A673 (cell line): ENCODE measurements at regions not wholly inside any gene's neighbourhood (a gene's known extent, or its start where the extent isn't known, plus 50 kb on each side); places are given as distances from the start of the nearest gene placed in this dataset.

Experiments
- BruUV-seq: library from RNA; stranded (reverse); fragments of 400-500 nt; replicated peaks from 2 replicates; lab custom pipeline; 2021; lab: Mats Ljungman, UMichigan
- CTCF ChIA-PET: fragments of 300-600 bp; sonication (Branson Sonifier 250); formaldehyde crosslinking; loops from one replicate; lab custom pipeline; 2022; ENCODE audit warnings: antibody characterized with exemption; lab: Charles Lee
- POLR2A ChIA-PET: fragments of 300-600 bp; sonication (Branson Sonifier 250); formaldehyde crosslinking; loops from one replicate; lab custom pipeline; 2022; ENCODE audit warnings: antibody characterized with exemption; ENCODE audit not compliant: low non-redundant PET; lab: Charles Lee
- DNase-seq: peaks from one replicate; pipeline ENCODE4 v3.0.0-alpha.2; 2015; ENCODE audit warnings: low spot score
- H3K27ac ChIP-seq: fragments of 200-600 bp; sonication (generic); 2 replicates; pipeline ENCODE4 v1.5.1; 2016; ENCODE audit warnings: mixed run types, low read depth, mild to moderate bottlenecking, mixed read lengths, antibody characterized with exemption, low read length; ENCODE audit not compliant: poor library complexity, severe bottlenecking
- H3K27me3 ChIP-seq: fragments of 200-600 bp; sonication (generic); replicated peaks from 2 replicates; pipeline ENCODE4 v1.6.1; 2017; ENCODE audit warnings: mixed run types, low read depth, mild to moderate bottlenecking, mixed read lengths, antibody characterized with exemption, low read length; ENCODE audit not compliant: insufficient read depth, poor library complexity
- H3K36me3 ChIP-seq: fragments of 200-600 bp; sonication (generic); 2 replicates; pipeline ENCODE4 v1.6.1; 2016; ENCODE audit warnings: mixed run types, mild to moderate bottlenecking, mixed read lengths, antibody characterized with exemption, low read length; ENCODE audit not compliant: insufficient read depth, poor library complexity, severe bottlenecking
- H3K4me1 ChIP-seq: fragments of 200-600 bp; sonication (generic); 2 replicates; pipeline ENCODE4 v1.6.1; 2017; ENCODE audit warnings: mixed run types, mild to moderate bottlenecking, mixed read lengths, antibody characterized with exemption, low read length; ENCODE audit not compliant: insufficient read depth, poor library complexity, severe bottlenecking
- H3K4me3 ChIP-seq: fragments of 200-600 bp; sonication (generic); 2 replicates; pipeline ENCODE4 v1.5.1; 2016; ENCODE audit warnings: low read depth, mixed run types, mild to moderate bottlenecking, mixed read lengths, low read length; ENCODE audit not compliant: poor library complexity, severe bottlenecking
- H3K9me3 ChIP-seq: fragments of 200-600 bp; sonication (generic); 2 replicates; pipeline ENCODE4 v1.6.1; 2016; ENCODE audit warnings: mixed run types, low read depth, mild to moderate bottlenecking, mixed read lengths, antibody characterized with exemption, low read length; ENCODE audit not compliant: poor library complexity, severe bottlenecking
- CTCF ChIP-seq: fragments of 300-800, 200-600 bp; sonication (generic); conservative IDR thresholded peaks from 2 replicates; pipeline ENCODE4 v1.5.1; 2017; ENCODE audit warnings: low read depth, mild to moderate bottlenecking, antibody characterized with exemption, low read length, moderate library complexity, mixed read lengths
- EZH2 ChIP-seq: fragments of 200-600 bp; sonication (generic); IDR thresholded peaks from 2 replicates; pipeline ENCODE4 v1.6.1; 2017; ENCODE audit warnings: borderline replicate concordance, low read depth, mild to moderate bottlenecking, mixed read lengths, antibody characterized with exemption, low read length; ENCODE audit not compliant: poor library complexity, severe bottlenecking
- intact Hi-C: fragments of 100-400 bp; cut with micrococcal nuclease; formaldehyde crosslinking; loops from one replicate; pipeline ENCODE4 v1.10.0; 2022; ENCODE audit not compliant: unreplicated experiment

GRCh38 chr17:77873500-77874302 lies 84.8 kb upstream of the TNRC6C start:
- CTCF ChIA-PET, result no interaction called here
- TF ChIP-seq CTCF, result no peak
- TF ChIP-seq EZH2, result no peak
- no peaks in the 10 kb centered on the region for H3K9me3 ChIP-seq
- no peaks in the 10 kb centered on the region for H3K4me1 ChIP-seq
- POLR2A ChIA-PET, result no interaction called here
- no peak for DNase-seq
- H3K4me3 ChIP-seq, result no peak overlapping the region
- intact Hi-C loops, result no loop called here
- no peaks in the 10 kb centered on the region for H3K36me3 ChIP-seq
- no peaks in the 10 kb centered on the region for H3K27me3 ChIP-seq
- BruUV-seq, result no TSS peak
- H3K27ac ChIP-seq, result no peak overlapping the region

- ChIA-PET POLR2A (no interaction called here), CTCF (no interaction called here)
- Histone ChIP-seq H3K27me3 (no peaks in the 10 kb centered on the region), H3K9me3 (no peaks in the 10 kb centered on the region), H3K27ac (no peak overlapping the region), H3K4me3 (no peak overlapping the region), H3K4me1 (no peaks in the 10 kb centered on the region), H3K36me3 (no peaks in the 10 kb centered on the region)
- intact Hi-C loops, result no loop called here
- DNase-seq, result no peak
- TF ChIP-seq EZH2 (no peak), CTCF (no peak)
- BruUV-seq, result no TSS peak
Measured at GRCh38 chr17:77874303-77875050, 84.0 kb upstream of the TNRC6C start.

GRCh38 chr17:77875051-77875780 lies 83.3 kb upstream of the TNRC6C start:
- CTCF ChIA-PET, result no interaction called here
- POLR2A ChIA-PET, result no interaction called here
- no peaks in the 10 kb centered on the region for H3K4me1 ChIP-seq
- no peaks in the 10 kb centered on the region for H3K27me3 ChIP-seq
- DNase-seq, result no peak
- no peaks in the 10 kb centered on the region for H3K36me3 ChIP-seq
- intact Hi-C loops, result no loop called here
- TF ChIP-seq CTCF, result no peak
- no peak overlapping the region for H3K4me3 ChIP-seq
- no peak overlapping the region for H3K27ac ChIP-seq
- no TSS peak for BruUV-seq
- no peaks in the 10 kb centered on the region for H3K9me3 ChIP-seq
